HCT116 (cell line): ENCODE measurements at regions not wholly inside any gene's neighbourhood (a gene's known extent, or its start where the extent isn't known, plus 50 kb on each side); places are given as distances from the start of the nearest gene placed in this dataset.

Experiments used
- ATAC-seq: fragments of 200-7000 bp; cut with Tn5 transposase; 2 replicates; pipeline ENCODE4 v1.9.1; 2020; ENCODE audit warnings: mild to moderate bottlenecking, moderate library complexity
- BruUV-seq: library from RNA; stranded (reverse); fragments of 400-500 nt; replicated peaks from 2 replicates; lab custom pipeline; 2021; lab: Mats Ljungman, UMichigan
- CTCF ChIA-PET: fragments of 300-600 bp; sonication (Branson Sonifier 250); formaldehyde crosslinking; loops from one replicate; lab custom pipeline; 2021; ENCODE audit warnings: antibody characterized with exemption; lab: Charles Lee
- POLR2A ChIA-PET: fragments of 300-600, 350-600 bp; sonication (Branson Sonifier 250); formaldehyde crosslinking; loops from one replicate; lab custom pipeline; 2021; ENCODE audit warnings: antibody characterized with exemption; lab: Charles Lee
- RAD21 ChIA-PET, 2 experiments: fragments of 300-600 bp; sonication (Branson Sonifier 250); formaldehyde crosslinking; loops; one replicate each; lab custom pipeline; 2023; ENCODE audit warnings: low total read pairs in 2 of 2; ENCODE audit not compliant: uncharacterized antibody in 2 of 2, unreplicated experiment in 2 of 2, low non-redundant PET in 1 of 2; lab: Charles Lee
- DNase-seq: peaks from one replicate; pipeline ENCODE4 v3.0.0-alpha.2; 2010; ENCODE audit warnings: low read depth, low spot score
- H2AFZ ChIP-seq: fragments of 200-600 bp; shearing (Covaris generic), sonication (generic); 2 replicates; pipeline ENCODE4 v1.6.1; 2017; ENCODE audit warnings: low read depth, mixed run types, mixed read lengths, antibody characterized with exemption, low read length; ENCODE audit not compliant: poor library complexity, severe bottlenecking
- H3K27ac ChIP-seq: 2 replicates; pipeline ENCODE4 v1.5.1; 2012; ENCODE audit warnings: low read depth, low read length
- H3K27me3 ChIP-seq: fragments of 200-600 bp; sonication (generic); 2 replicates; pipeline ENCODE4 v1.6.1; 2016; ENCODE audit warnings: mixed run types, low read length, mixed read lengths; ENCODE audit not compliant: insufficient read depth
- H3K36me3 ChIP-seq, 2 experiments: fragments of 200-500 bp in 1 of 2; fragments of 200-600 bp in 1 of 2; sonication (Bioruptor generic) in 1 of 2; sonication (generic) in 1 of 2; 2 replicates each; pipeline versions ENCODE4 v1.5.1 to v1.6.1; 2014 to 2016; ENCODE audit warnings: low read length in 2 of 2, inconsistent platforms in 1 of 2, mixed read lengths in 1 of 2, mixed run types in 1 of 2; ENCODE audit not compliant: insufficient read depth in 2 of 2, control insufficient read depth in 1 of 2
- H3K4me1 ChIP-seq, 2 experiments: fragments of 200-600 bp in 1 of 2; sonication (generic) in 1 of 2; 2 replicates each; pipeline versions ENCODE4 v1.5.1 to v1.6.1; 2012 to 2017; ENCODE audit warnings: low read length in 2 of 2, inconsistent platforms in 1 of 2, mild to moderate bottlenecking in 1 of 2, mixed read lengths in 1 of 2, mixed run types in 1 of 2, moderate library complexity in 1 of 2; ENCODE audit not compliant: insufficient read depth in 2 of 2, control insufficient read depth in 1 of 2
- H3K4me2 ChIP-seq: fragments of 200-600 bp; sonication (generic); 2 replicates; pipeline ENCODE4 v1.6.1; 2017; ENCODE audit warnings: mixed run types, low read length, mixed read lengths
- H3K4me3 ChIP-seq, 2 experiments: fragments of 200-600 bp in 1 of 2; sonication (generic) in 1 of 2; replicated peaks in 1 of 2; 2 replicates each; pipeline ENCODE4 v1.5.1; 2011 to 2016; ENCODE audit warnings: low read length in 2 of 2, control low read depth in 1 of 2, low read depth in 1 of 2, mild to moderate bottlenecking in 1 of 2, mixed read lengths in 1 of 2, mixed run types in 1 of 2
- H3K79me2 ChIP-seq: fragments of 200-600 bp; sonication (generic); 2 replicates; pipeline ENCODE4 v1.6.1; 2017; ENCODE audit warnings: mild to moderate bottlenecking, mixed run types, low read length, moderate library complexity, mixed read lengths; ENCODE audit not compliant: insufficient read depth
- H3K9ac ChIP-seq: fragments of 200-600 bp; sonication (generic); 2 replicates; pipeline ENCODE4 v1.6.1; 2016; ENCODE audit warnings: low read length, mixed read lengths
- H3K9me2 ChIP-seq: fragments of 200-600 bp; sonication (generic), shearing (Covaris generic); 2 replicates; pipeline ENCODE4 v1.6.1; 2017; ENCODE audit warnings: mixed run types, mild to moderate bottlenecking, moderate library complexity; ENCODE audit not compliant: insufficient read depth
- H3K9me3 ChIP-seq, 2 experiments: fragments of 200-500 bp in 1 of 2; fragments of 200-600 bp in 1 of 2; sonication (Bioruptor generic) in 1 of 2; sonication (generic) in 1 of 2; 2 replicates each; pipeline ENCODE4 v1.6.1; 2014 to 2017; ENCODE audit warnings: low read length in 2 of 2, mixed read lengths in 2 of 2, inconsistent platforms in 1 of 2, low read depth in 1 of 2, mild to moderate bottlenecking in 1 of 2, mixed run types in 1 of 2, moderate library complexity in 1 of 2; ENCODE audit not compliant: control insufficient read depth in 1 of 2, insufficient read depth in 1 of 2
- H4K20me1 ChIP-seq: fragments of 200-600 bp; sonication (generic), shearing (Covaris generic); 2 replicates; pipeline ENCODE4 v1.6.1; 2017; ENCODE audit warnings: mixed run types, mild to moderate bottlenecking, moderate library complexity; ENCODE audit not compliant: insufficient read depth
- CEBPB ChIP-seq: IDR thresholded peaks from 2 replicates; pipeline ENCODE4 v1.6.1; 2012; ENCODE audit warnings: low read depth
- EZH2 ChIP-seq: fragments of 200-600 bp; sonication (generic); IDR thresholded peaks from 2 replicates; pipeline ENCODE4 v1.6.1; 2017; ENCODE audit warnings: antibody characterized with exemption, mixed run types
- EZH2phosphoT487 ChIP-seq: fragments of 200-600 bp; IDR thresholded peaks from 2 replicates; pipeline ENCODE4 v1.6.1; 2018; ENCODE audit warnings: antibody characterized with exemption, borderline replicate concordance
- FOSL1 ChIP-seq: IDR thresholded peaks from 2 replicates; pipeline ENCODE4 v1.6.1; 2012; ENCODE audit warnings: low read depth
- MAX ChIP-seq: IDR thresholded peaks from 2 replicates; pipeline ENCODE4 v1.6.1; 2012
- RAD21 ChIP-seq: IDR thresholded peaks from 2 replicates; pipeline ENCODE4 v1.6.1; 2012; ENCODE audit warnings: low read depth, mild to moderate bottlenecking
- REST ChIP-seq: IDR thresholded peaks from 2 replicates; pipeline ENCODE4 v1.6.1; 2012; ENCODE audit warnings: low read depth
- SIN3A ChIP-seq: IDR thresholded peaks from 2 replicates; pipeline ENCODE4 v1.6.1; 2012; ENCODE audit warnings: low read depth
- TCF7L2 ChIP-seq: IDR thresholded peaks from 2 replicates; pipeline ENCODE4 v1.7.0; 2011; ENCODE audit warnings: borderline replicate concordance, inconsistent platforms; ENCODE audit not compliant: insufficient read depth, insufficient read length; ENCODE audit errors: extremely low read depth
- YY1 ChIP-seq: IDR thresholded peaks from 2 replicates; pipeline ENCODE4 v1.6.1; 2011; ENCODE audit warnings: low read length, low read depth, moderate library complexity, mild to moderate bottlenecking; ENCODE audit not compliant: insufficient replicate concordance; ENCODE audit errors: extremely low read depth
- ZFX ChIP-seq: fragments of 450-650 bp; IDR thresholded peaks from 2 replicates; pipeline ENCODE4 v1.6.1; 2017
- ZNF274 ChIP-seq: fragments of 200-500 bp; sonication (Bioruptor generic); IDR thresholded peaks from 2 replicates; pipeline ENCODE4 v1.6.1; 2014; ENCODE audit warnings: mild to moderate bottlenecking, low read depth, low read length, inconsistent platforms
- intact Hi-C: fragments of 100-400 bp; cut with micrococcal nuclease; formaldehyde crosslinking; loops from 2 replicates; pipeline ENCODE4 v1.10.0; 2022

- Histone ChIP-seq H2AFZ (no peak overlapping the region), H3K79me2 (no peaks in the 10 kb centered on the region), H3K27me3 (no peaks in the 10 kb centered on the region), H3K27ac (no peak overlapping the region), H3K9me2 (no peaks in the 10 kb centered on the region), H3K4me3 (no peak overlapping the region), H3K9me3 (no peaks in the 10 kb centered on the region; a peak in 1 of 4 replicates), H3K9ac (no peak overlapping the region), H3K4me1 (no peaks in the 10 kb centered on the region), H4K20me1 (no peaks in the 10 kb centered on the region), H3K4me2 (no peak overlapping the region), H3K36me3 (no peaks in the 10 kb centered on the region)
- intact Hi-C loops: no loop called here
- ATAC-seq (no peak), DNase-seq (no peak)
- no TSS peak for BruUV-seq
- ChIA-PET RAD21 (no interaction called here), CTCF (no interaction called here), POLR2A (no interaction called here)
- no peak for TF ChIP-seq ZFX
- no peak for TF ChIP-seq REST
- no peak for TF ChIP-seq MAX
- TF ChIP-seq FOSL1: no peak
- TF ChIP-seq EZH2: no peak
- TF ChIP-seq ZNF274: no peak
- no peak for TF ChIP-seq CEBPB
- no peak for TF ChIP-seq RAD21
- TF ChIP-seq TCF7L2: no peak
- no peak for TF ChIP-seq EZH2phosphoT487
- TF ChIP-seq YY1: no peak
- no peak for TF ChIP-seq SIN3A
Observed at GRCh38 chr13:80430561-80430960, 89.6 kb upstream of the SPRY2 start.
